ENCODE measurements at regions not wholly inside any gene's neighbourhood (a gene's known extent, or its start where the extent isn't known, plus 50 kb on each side); places are given as distances from the start of the nearest gene placed in this dataset.
"Not testable (repeated sequence)": the region's sequence is repeated elsewhere in the genome, so short reads cannot be mapped to it uniquely, and the experiment has no call there.

DNA sequence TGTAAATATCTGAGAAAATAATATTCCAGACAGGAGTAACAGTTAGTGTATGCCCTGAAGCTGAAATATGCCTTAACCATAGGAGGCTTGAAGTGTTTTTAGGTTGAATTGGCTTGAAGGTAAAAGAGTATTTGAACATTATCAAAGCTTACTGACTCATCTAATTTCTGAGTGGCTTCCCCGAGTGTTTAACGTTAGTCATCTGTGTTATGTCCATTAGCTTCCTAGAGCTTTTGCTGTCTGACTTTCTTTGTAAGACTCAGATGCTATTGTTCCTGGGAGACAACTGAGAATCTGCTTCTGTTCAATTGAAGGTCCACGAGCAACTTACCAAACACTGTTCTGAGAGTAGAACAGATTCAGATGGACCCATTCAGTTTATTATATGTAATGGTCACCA lies 656.8 kb upstream of the NECTIN3 start:
- no peak for DNase-seq

- no peak for DNase-seq
Observed at GRCh38 chr3:110419096-110419495, 652.5 kb upstream of the NECTIN3 start.

GRCh38 chr3:110419601-110420000 lies 652.0 kb upstream of the NECTIN3 start:
- DNase-seq: no peak

GRCh38 chr3:110420158-110420641 lies 651.4 kb upstream of the NECTIN3 start:
- no peak for DNase-seq

DNA sequence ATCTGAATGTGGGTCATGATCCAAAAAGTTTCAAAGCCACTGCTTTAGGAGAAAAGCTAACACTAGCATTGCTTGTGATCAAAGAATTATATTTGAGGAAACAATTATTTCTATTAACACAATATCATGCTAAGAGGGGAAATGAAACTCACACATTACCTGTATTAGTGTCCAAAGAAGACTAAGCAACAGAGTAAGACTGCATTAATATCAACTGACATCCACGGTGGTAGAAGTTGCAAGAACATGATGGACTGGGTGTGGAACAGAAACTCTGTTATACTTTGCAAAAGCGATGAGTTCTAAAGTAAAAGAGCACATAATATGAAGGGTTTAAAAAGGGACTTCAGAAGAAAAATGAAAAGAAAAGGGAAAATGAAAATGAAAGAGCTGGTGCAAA lies 648.3 kb upstream of the NECTIN3 start:
- DNase-seq: no peak

DNA sequence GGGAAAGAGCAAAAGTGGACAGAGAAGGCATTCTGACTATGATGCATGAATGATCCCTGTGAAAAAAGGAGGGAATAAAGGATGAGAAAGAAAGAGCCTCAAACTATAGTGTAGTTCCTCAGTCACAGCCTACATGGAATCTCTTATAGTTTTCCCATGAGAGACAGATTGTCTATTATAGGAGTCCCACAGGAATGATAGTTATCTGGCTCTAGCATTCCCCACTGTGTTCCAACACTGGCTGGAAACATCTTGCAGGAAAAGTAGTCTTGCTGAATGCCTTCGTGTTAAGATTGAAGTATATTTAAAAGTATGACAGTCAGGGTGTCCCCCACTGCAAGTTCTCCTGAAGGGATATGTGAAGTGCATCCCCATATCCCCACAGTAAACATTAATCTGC lies 641.5 kb upstream of the NECTIN3 start:
- DNase-seq: no peak

- no peak for DNase-seq
Observed at GRCh38 chr3:110436209-110436608, 635.4 kb upstream of the NECTIN3 start.

- DNase-seq: not testable (repeated sequence)
Observed at GRCh38 chr3:110440066-110440653, 631.5 kb upstream of the NECTIN3 start.

GRCh38 chr3:110454066-110454465 lies 617.5 kb upstream of the NECTIN3 start:
- no peak for DNase-seq

GRCh38 chr3:110456001-110456400 lies 615.6 kb upstream of the NECTIN3 start:
- DNase-seq: no peak

DNA sequence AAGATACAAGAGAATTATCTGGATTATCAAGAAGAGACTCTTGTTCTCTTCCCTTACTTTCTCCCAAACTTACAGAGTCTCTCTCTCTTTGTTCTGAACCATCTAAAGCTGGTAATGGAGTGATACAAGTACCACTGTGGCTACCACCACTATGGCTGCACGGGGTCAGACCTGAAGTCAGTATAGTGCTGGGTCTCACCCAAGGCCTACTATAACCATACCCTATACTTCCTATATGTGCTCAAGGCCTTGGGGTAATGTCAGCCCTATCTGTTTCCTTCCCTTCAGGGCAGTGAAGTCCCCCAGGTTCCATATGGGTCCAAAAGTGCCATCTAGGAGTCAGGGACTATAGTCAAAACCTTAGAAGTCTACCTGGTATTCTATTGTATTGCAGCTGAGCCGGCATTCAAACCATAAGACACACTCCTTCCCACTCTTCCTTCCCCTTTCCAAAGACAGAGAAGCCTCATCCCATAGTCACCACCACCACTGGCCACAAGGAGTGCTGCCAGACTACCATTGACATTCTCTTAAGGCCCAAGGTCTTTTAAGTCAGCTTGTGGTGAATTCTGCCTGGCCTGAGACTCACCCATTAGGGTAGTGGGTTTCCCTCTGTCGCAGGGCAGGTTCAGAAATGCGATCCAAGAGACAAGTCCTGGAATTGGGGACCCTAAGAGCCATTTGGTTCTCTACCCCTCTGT lies 615.0 kb upstream of the NECTIN3 start:
- DNase-seq: no peak

GRCh38 chr3:110457508-110457907 lies 614.1 kb upstream of the NECTIN3 start:
- DNase-seq: no peak

GRCh38 chr3:110459021-110459420 lies 612.6 kb upstream of the NECTIN3 start:
- no peak for DNase-seq

DNA sequence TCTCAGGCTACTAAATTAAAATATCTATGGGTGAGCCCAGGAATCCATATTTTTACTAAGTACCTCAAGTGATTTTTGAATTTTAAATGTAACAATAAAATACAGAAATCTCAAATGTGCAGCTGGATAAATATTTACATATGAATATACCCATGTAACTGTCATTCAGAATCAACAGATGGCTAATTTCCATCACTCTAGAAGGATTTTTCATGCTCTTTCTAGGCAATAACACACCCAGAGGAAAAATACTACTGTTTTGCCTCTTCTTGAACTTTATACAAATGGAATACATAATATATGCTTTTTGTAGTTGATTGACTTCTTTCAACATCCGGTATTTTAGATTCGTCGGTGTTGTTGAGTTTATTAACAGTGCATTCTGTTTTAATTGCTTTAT lies 601.3 kb upstream of the NECTIN3 start:
- DNase-seq: no peak

- DNase-seq: no peak
Observed at GRCh38 chr3:110473405-110473804, 598.2 kb upstream of the NECTIN3 start.

GRCh38 chr3:110474397-110474796 lies 597.2 kb upstream of the NECTIN3 start:
- no peak for DNase-seq

- no peak for DNase-seq
Observed at GRCh38 chr3:110478377-110479054, 593.1 kb upstream of the NECTIN3 start.

DNA sequence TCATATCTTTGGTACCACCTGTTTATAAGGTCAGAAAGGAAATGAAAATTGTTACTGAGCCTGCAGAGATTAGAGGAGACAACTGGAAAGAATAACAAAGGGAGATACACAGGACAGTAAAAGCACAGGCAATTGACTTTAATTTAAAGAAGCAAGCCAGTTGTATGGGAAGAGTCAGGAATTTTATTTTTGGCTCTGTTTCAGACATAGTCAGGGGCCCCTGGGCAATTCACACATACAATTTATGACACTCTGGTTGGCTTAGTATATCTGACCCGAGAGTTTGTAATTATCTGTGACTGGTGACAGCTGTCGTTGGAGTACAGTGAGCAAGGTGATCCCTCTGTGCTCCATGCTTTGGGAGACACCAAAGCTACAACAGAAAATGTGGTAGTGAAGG lies 591.9 kb upstream of the NECTIN3 start:
- DNase-seq: no peak

GRCh38 chr3:110485389-110485788 lies 586.2 kb upstream of the NECTIN3 start:
- DNase-seq: no peak

GRCh38 chr3:110487840-110488239 lies 583.8 kb upstream of the NECTIN3 start:
- no peak for DNase-seq

GRCh38 chr3:110491413-110491812 lies 580.2 kb upstream of the NECTIN3 start:
- DNase-seq: no peak

DNA sequence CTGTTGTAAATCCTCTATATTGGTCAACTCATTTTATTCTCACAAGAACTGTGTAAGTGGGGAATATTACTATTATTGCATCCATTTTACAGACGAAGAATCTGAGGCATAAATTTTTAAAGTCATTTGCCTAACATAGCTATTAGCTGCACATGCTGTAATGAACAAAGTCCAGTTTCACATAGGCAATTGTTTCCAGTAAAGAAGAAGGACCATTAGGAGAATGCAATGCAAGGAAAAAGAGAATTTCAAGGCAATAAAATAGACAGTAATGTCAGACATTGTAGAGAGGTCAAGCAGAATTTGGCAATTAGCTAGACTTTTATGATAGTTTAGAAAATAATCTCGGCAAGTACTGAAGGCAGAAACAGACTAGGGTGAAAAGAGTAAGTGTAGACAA lies 578.7 kb upstream of the NECTIN3 start:
- no peak for DNase-seq

GRCh38 chr3:110493438-110494092 lies 578.1 kb upstream of the NECTIN3 start:
- no peak for DNase-seq

- DNase-seq: no peak
Observed at GRCh38 chr3:110494093-110494490, 577.5 kb upstream of the NECTIN3 start.
